LNCAP (cell line): ENCODE measurements at regions not wholly inside any gene's neighbourhood (a gene's known extent, or its start where the extent isn't known, plus 50 kb on each side); places are given as distances from the start of the nearest gene placed in this dataset.

Experiments
- TF ChIP-seq, protein P1 (sequence below): fragments of 450-650 bp; IDR thresholded peaks from 2 replicates; pipeline ENCODE4 v1.5.1; 2017; ENCODE audit warnings: mild to moderate bottlenecking

- TF ChIP-seq, protein P1, sequence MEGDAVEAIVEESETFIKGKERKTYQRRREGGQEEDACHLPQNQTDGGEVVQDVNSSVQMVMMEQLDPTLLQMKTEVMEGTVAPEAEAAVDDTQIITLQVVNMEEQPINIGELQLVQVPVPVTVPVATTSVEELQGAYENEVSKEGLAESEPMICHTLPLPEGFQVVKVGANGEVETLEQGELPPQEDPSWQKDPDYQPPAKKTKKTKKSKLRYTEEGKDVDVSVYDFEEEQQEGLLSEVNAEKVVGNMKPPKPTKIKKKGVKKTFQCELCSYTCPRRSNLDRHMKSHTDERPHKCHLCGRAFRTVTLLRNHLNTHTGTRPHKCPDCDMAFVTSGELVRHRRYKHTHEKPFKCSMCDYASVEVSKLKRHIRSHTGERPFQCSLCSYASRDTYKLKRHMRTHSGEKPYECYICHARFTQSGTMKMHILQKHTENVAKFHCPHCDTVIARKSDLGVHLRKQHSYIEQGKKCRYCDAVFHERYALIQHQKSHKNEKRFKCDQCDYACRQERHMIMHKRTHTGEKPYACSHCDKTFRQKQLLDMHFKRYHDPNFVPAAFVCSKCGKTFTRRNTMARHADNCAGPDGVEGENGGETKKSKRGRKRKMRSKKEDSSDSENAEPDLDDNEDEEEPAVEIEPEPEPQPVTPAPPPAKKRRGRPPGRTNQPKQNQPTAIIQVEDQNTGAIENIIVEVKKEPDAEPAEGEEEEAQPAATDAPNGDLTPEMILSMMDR: no peak
Measured at GRCh38 chr1:55559161-55559611, 344.0 kb upstream of the USP24 start.

GRCh38 chr1:55558515-55558914 lies 343.4 kb upstream of the USP24 start:
- TF ChIP-seq, protein P1: no peak

- TF ChIP-seq, protein P1: no peak
Measured at GRCh38 chr1:55555956-55556725, 341.0 kb upstream of the USP24 start.

GRCh38 chr1:55554611-55555010 lies 339.4 kb upstream of the USP24 start:
- TF ChIP-seq, protein P1: no peak

GRCh38 chr1:55552636-55553035 lies 337.5 kb upstream of the USP24 start:
- TF ChIP-seq, protein P1: no peak

DNA sequence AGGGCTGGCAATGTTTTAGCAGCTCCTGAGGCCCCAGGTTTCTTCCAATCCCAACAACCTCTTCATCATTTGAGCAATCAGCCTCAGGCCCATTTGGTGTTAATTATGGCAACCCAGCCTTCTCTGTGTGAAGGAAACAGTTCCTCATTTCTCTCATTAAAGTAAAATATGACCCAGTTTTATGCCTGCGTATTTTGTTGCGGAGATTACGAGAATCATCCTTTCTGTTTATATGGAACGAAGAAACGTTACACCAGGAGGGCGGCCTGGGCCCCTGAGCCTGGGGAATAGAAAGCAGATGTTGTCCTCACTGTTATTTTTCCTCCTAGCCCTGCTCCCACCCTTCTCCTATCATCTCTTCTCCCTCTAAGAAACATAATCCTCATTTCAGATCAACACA lies 332.2 kb upstream of the USP24 start:
- TF ChIP-seq, protein P1: no peak

GRCh38 chr1:55546553-55546952 lies 331.4 kb upstream of the USP24 start:
- TF ChIP-seq, protein P1: no peak
